ENCODE measurements at regions not wholly inside any gene's neighbourhood (a gene's known extent, or its start where the extent isn't known, plus 50 kb on each side); places are given as distances from the start of the nearest gene placed in this dataset.
A peak's percentile ranks its signal among the peaks of the same experiment; 100 is the strongest.
"Not testable (repeated sequence)": the region's sequence is repeated elsewhere in the genome, so short reads cannot be mapped to it uniquely, and the experiment has no call there.

GRCh38 chr16:85204242-85205010 is 92.2 kb upstream of the CIBAR2 start:
- no peak for TF ChIP-seq ZNF138 (CRISPR knock-in tag; IDR thresholded peaks at IDR 0.05; ENCODE audit: low read depth)
- 0 out of 2 replicates have a peak, but pooled peaks have one; percentile 16 for TF ChIP-seq ZNF670 (CRISPR knock-in tag; IDR thresholded peaks at IDR 0.05; ENCODE audit: borderline replicate concordance)
- TF ChIP-seq YY1 (IDR thresholded peaks at IDR 0.05; ENCODE audit: insufficient read depth, insufficient replicate concordance, low read depth, low read length), result no peak
- no peak for TF ChIP-seq ZNF749 (CRISPR knock-in tag; IDR thresholded peaks at IDR 0.05; ENCODE audit: borderline replicate concordance)
- no peak for TF ChIP-seq NCOA1 (CRISPR knock-in tag; IDR thresholded peaks at IDR 0.05)
- H4K20me1 ChIP-seq (ENCODE audit: insufficient read depth, low read length), result peaks cover 4% of the 10 kb centered on the region; the same call in 1 of the 2 replicates
- no peak for DNase-seq (ENCODE audit: low spot score)
- H3K9ac ChIP-seq (ENCODE audit: insufficient read depth, low read depth, low read length), result no peak overlapping the region
- H3K4me2 ChIP-seq (ENCODE audit: low read depth, low read length), result no peak overlapping the region
- BruUV-seq (replicated peaks), result no TSS peak
- peaks cover 0 to 4% of the 10 kb centered on the region in 2 experiments; a peak in 1 of 5 replicates for H3K27me3 ChIP-seq (ENCODE audit: control insufficient read depth in 1 of 2, insufficient read depth in 2 of 2, low read length in 2 of 2)
- in situ Hi-C loops (cut with HindIII; ENCODE audit: extremely low pct_ligation_motif_present, low pct_unique_long_range_greater_than_20kb), result no loop called here
- peak; percentile 56 for FAIRE-seq
- CTCF ChIA-PET (ENCODE audit: low intra/inter-chr PET ratio, low total read pairs), result no interaction called here
- no peak overlapping the region for H2AFZ ChIP-seq (ENCODE audit: low read length)
- ATAC-seq, result no peak
- POLR2A ChIA-PET, result interaction anchor here (1.1 to 1.3 kb wide), 2 partner anchors 45 to 70 kb away, joined by 3 to 4 read pairs; no protein-coding TSS in a partner anchor
- no peak overlapping the region for H3K4me3 ChIP-seq (replicated peaks in 1 of 3; ENCODE audit: insufficient read depth in 1 of 3, low read depth in 2 of 3, low read length in 3 of 3)
- peaks cover 92% of the 10 kb centered on the region for H3K4me1 ChIP-seq (ENCODE audit: insufficient read depth, low read length)
- no peaks in the 10 kb centered on the region for H3K9me3 ChIP-seq (ENCODE audit: low read length)
- intact Hi-C loops (cut with micrococcal nuclease; ENCODE audit: unreplicated experiment), result no loop called here
- no peak overlapping the region for H3K27ac ChIP-seq (ENCODE audit: extremely low read length, insufficient read depth, low read length)
- 50% methylated on average over 7 of the region's 7 CpGs for WGBS (ENCODE audit: low lambda C conversion rate)
- H3K36me3 ChIP-seq (replicated peaks in 1 of 2; ENCODE audit: control insufficient read depth in 1 of 2, insufficient read depth in 2 of 2, low read length in 2 of 2), result no peaks in the 10 kb centered on the region
- H3K79me2 ChIP-seq (ENCODE audit: insufficient read depth, low read length), result no peaks in the 10 kb centered on the region

DNA sequence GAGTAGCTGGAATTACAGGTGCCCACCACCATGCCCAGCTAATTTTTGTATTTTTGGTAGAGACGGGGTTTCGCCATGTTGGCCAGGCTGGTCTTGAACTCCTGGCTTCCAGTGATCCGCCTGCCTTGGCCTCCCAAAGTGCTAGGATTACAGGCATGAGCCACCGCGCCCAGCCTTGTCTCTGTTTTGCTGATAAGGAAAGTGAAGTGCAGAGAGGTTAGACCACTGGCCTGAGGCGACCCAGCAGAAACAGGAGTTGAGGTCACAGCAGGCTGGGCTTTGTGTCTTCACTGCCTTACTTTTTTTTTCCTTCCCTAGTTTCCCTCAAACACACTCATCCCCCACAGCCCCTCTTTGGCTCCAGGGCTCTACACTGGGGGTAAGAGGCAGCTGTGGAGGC is 93.0 kb upstream of the CIBAR2 start:
- TF ChIP-seq ADNP (CRISPR knock-in tag; IDR thresholded peaks at IDR 0.05), result 0 out of 2 replicates have a peak, but pooled peaks have one; percentile 43
- peak; percentile 47 for TF ChIP-seq ZMYM3 (CRISPR knock-in tag; IDR thresholded peaks at IDR 0.05)
- 0 out of 2 replicates have a peak, but pooled peaks have one; percentile 42 for TF ChIP-seq SMYD3 (CRISPR knock-in tag; IDR thresholded peaks at IDR 0.05)
- 0 out of 2 replicates have a peak, but pooled peaks have one; percentile 14 for TF ChIP-seq ZNF556 (CRISPR knock-in tag; IDR thresholded peaks at IDR 0.05; ENCODE audit: borderline replicate concordance)
- TF ChIP-seq ZNF768 (CRISPR knock-in tag; IDR thresholded peaks at IDR 0.05), result peak; percentile 98
- 0 out of 2 replicates have a peak, but pooled peaks have one; percentile 47 for TF ChIP-seq KDM1A (CRISPR knock-in tag; IDR thresholded peaks at IDR 0.05)
- TF ChIP-seq ZNF619 (CRISPR knock-in tag; IDR thresholded peaks at IDR 0.05), result 0 out of 2 replicates have a peak, but pooled peaks have one; percentile 4
- H3K27ac ChIP-seq (ENCODE audit: extremely low read length, insufficient read depth, low read length); in situ Hi-C loops (cut with HindIII; ENCODE audit: extremely low pct_ligation_motif_present, low pct_unique_long_range_greater_than_20kb); H3K36me3 ChIP-seq (replicated peaks in 1 of 2; ENCODE audit: control insufficient read depth in 1 of 2, insufficient read depth in 2 of 2, low read length in 2 of 2); H3K79me2 ChIP-seq (ENCODE audit: insufficient read depth, low read length); H2AFZ ChIP-seq (ENCODE audit: low read length); FAIRE-seq; DNase-seq (ENCODE audit: low spot score); H4K20me1 ChIP-seq (ENCODE audit: insufficient read depth, low read length); H3K9ac ChIP-seq (ENCODE audit: insufficient read depth, low read depth, low read length); ATAC-seq; H3K9me3 ChIP-seq (ENCODE audit: low read length); H3K4me3 ChIP-seq (replicated peaks in 1 of 3; ENCODE audit: insufficient read depth in 1 of 3, low read depth in 2 of 3, low read length in 3 of 3); BruUV-seq (replicated peaks); H3K27me3 ChIP-seq (ENCODE audit: control insufficient read depth in 1 of 2, insufficient read depth in 2 of 2, low read length in 2 of 2); CTCF ChIA-PET (ENCODE audit: low intra/inter-chr PET ratio, low total read pairs); intact Hi-C loops (cut with micrococcal nuclease; ENCODE audit: unreplicated experiment): not testable (repeated sequence)
- 81% methylated on average over 6 of the region's 6 CpGs for WGBS (ENCODE audit: low lambda C conversion rate)
- H3K4me2 ChIP-seq (ENCODE audit: low read depth, low read length), result peak overlapping the region; percentile 65; the same call in 1 of the 2 replicates
- POLR2A ChIA-PET, result interaction anchor here (1.1 to 1.3 kb wide), 2 partner anchors 46 to 70 kb away, joined by 3 to 4 read pairs; no protein-coding TSS in a partner anchor
- peaks cover 92% of the 10 kb centered on the region for H3K4me1 ChIP-seq (ENCODE audit: insufficient read depth, low read length)
